GM12891 (cell line): ENCODE measurements at regions not wholly inside any gene's neighbourhood (a gene's known extent, or its start where the extent isn't known, plus 50 kb on each side); places are given as distances from the start of the nearest gene placed in this dataset.

ENCODE experiments used
- POLR2A ChIP-seq: IDR thresholded peaks from 2 replicates; pipeline ENCODE4 v1.6.1; 2011; ENCODE audit warnings: low read depth, low read length, control low read depth
- POLR2AphosphoS5 ChIP-seq: IDR thresholded peaks from 2 replicates; pipeline ENCODE4 v1.6.1; 2011; ENCODE audit warnings: low read depth, low read length, control low read depth
- SPI1 ChIP-seq: IDR thresholded peaks from 2 replicates; pipeline ENCODE4 v1.6.1; 2011; ENCODE audit warnings: low read depth, low read length, control low read depth
- TAF1 ChIP-seq: IDR thresholded peaks from 2 replicates; pipeline ENCODE4 v1.6.1; 2011; ENCODE audit warnings: low read depth, low read length, control low read depth

- TF ChIP-seq TAF1: no peak
- no peak for TF ChIP-seq POLR2AphosphoS5
- TF ChIP-seq POLR2A: no peak
- no peak for TF ChIP-seq SPI1
These were observed 267.1 kb upstream of the FOXN3 start for GRCh38 chr14:89684139-89684538.
